OCI-LY3 (cell line): ENCODE measurements at regions not wholly inside any gene's neighbourhood (a gene's known extent, or its start where the extent isn't known, plus 50 kb on each side); places are given as distances from the start of the nearest gene placed in this dataset.

Source experiments
- EZH2phosphoT487 ChIP-seq: fragments of 200-600 bp; shearing (Covaris generic); IDR thresholded peaks from 2 replicates; pipeline ENCODE4 v1.6.1; 2018; ENCODE audit warnings: antibody characterized with exemption, mixed run types, low read depth
- TF ChIP-seq, protein P1 (sequence below): fragments of 200-600, 300-600 bp; sonication (generic); IDR thresholded peaks from 2 replicates; pipeline ENCODE4 v1.5.1; 2014; ENCODE audit warnings: antibody characterized with exemption, low read length, low read depth

- TF ChIP-seq, protein P1, sequence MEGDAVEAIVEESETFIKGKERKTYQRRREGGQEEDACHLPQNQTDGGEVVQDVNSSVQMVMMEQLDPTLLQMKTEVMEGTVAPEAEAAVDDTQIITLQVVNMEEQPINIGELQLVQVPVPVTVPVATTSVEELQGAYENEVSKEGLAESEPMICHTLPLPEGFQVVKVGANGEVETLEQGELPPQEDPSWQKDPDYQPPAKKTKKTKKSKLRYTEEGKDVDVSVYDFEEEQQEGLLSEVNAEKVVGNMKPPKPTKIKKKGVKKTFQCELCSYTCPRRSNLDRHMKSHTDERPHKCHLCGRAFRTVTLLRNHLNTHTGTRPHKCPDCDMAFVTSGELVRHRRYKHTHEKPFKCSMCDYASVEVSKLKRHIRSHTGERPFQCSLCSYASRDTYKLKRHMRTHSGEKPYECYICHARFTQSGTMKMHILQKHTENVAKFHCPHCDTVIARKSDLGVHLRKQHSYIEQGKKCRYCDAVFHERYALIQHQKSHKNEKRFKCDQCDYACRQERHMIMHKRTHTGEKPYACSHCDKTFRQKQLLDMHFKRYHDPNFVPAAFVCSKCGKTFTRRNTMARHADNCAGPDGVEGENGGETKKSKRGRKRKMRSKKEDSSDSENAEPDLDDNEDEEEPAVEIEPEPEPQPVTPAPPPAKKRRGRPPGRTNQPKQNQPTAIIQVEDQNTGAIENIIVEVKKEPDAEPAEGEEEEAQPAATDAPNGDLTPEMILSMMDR = no peak
- TF ChIP-seq EZH2phosphoT487 = no peak
Observed at GRCh38 chr2:143891879-143892308, 628.0 kb downstream of the ZEB2 start.
